Lower leg skin (tissue), 3 donors: ENCODE measurements at regions not wholly inside any gene's neighbourhood (a gene's known extent, or its start where the extent isn't known, plus 50 kb on each side); places are given as distances from the start of the nearest gene placed in this dataset.

Source experiments
- POLR2A ChIP-seq, 2 donors: fragments of 450-650 bp; IDR thresholded peaks; one replicate each; pipeline ENCODE4 v1.6.1; 2016 to 2017; ENCODE audit warnings: antibody characterized with exemption in 2 of 2, mild to moderate bottlenecking in 1 of 2, moderate library complexity in 1 of 2
- TF ChIP-seq, protein P1 (sequence below), 3 donors: fragments of 450-650 bp; IDR thresholded peaks; one replicate each; pipeline ENCODE4 v1.5.1; 2016; ENCODE audit warnings: antibody characterized with exemption in 3 of 3, mild to moderate bottlenecking in 3 of 3, moderate library complexity in 2 of 3

DNA sequence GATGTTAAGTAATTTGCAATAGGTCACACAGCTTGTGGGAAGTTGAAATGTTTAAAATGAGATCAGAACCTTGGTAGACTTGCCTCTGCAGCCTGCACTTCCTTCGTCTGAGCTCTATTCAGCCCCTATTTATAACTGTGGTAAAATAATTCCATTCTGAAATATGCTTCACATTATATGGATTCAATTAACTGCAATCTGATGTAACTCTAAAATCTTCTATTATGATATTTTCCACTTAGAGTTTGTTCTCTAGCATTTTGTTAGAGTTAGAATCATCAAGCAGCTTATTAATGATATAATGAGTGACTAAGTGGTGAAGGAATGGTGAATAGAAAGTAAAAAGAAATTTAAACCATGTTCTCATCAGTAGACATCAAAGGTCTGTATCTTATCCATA is 139.6 kb upstream of the ARHGAP28 start:
- TF ChIP-seq POLR2A (IDR thresholded peaks at IDR 0.05), result no peak
- TF ChIP-seq, protein P1, sequence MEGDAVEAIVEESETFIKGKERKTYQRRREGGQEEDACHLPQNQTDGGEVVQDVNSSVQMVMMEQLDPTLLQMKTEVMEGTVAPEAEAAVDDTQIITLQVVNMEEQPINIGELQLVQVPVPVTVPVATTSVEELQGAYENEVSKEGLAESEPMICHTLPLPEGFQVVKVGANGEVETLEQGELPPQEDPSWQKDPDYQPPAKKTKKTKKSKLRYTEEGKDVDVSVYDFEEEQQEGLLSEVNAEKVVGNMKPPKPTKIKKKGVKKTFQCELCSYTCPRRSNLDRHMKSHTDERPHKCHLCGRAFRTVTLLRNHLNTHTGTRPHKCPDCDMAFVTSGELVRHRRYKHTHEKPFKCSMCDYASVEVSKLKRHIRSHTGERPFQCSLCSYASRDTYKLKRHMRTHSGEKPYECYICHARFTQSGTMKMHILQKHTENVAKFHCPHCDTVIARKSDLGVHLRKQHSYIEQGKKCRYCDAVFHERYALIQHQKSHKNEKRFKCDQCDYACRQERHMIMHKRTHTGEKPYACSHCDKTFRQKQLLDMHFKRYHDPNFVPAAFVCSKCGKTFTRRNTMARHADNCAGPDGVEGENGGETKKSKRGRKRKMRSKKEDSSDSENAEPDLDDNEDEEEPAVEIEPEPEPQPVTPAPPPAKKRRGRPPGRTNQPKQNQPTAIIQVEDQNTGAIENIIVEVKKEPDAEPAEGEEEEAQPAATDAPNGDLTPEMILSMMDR (IDR thresholded peaks at IDR 0.05), result no peak
